ENCODE measurements at regions not wholly inside any gene's neighbourhood (a gene's known extent, or its start where the extent isn't known, plus 50 kb on each side); places are given as distances from the start of the nearest gene placed in this dataset.

GRCh38 chr12:31817120-31817519 lies 88.3 kb upstream of the AMN1 start:
- TF ChIP-seq CTCF (conservative IDR thresholded peaks at IDR 0.05 in 1 of 2, IDR thresholded peaks at IDR 0.05 in 1 of 2; ENCODE audit: extremely low read depth in 1 of 2, insufficient read depth in 1 of 2, low read depth in 1 of 2, low read length in 2 of 2) (no peak), EZH2 (IDR thresholded peaks at IDR 0.05; ENCODE audit: borderline replicate concordance, low read length) (no peak)

All from mammary epithelial cell (primary cell).